ENCODE measurements at regions not wholly inside any gene's neighbourhood (a gene's known extent, or its start where the extent isn't known, plus 50 kb on each side); places are given as distances from the start of the nearest gene placed in this dataset.

DNA sequence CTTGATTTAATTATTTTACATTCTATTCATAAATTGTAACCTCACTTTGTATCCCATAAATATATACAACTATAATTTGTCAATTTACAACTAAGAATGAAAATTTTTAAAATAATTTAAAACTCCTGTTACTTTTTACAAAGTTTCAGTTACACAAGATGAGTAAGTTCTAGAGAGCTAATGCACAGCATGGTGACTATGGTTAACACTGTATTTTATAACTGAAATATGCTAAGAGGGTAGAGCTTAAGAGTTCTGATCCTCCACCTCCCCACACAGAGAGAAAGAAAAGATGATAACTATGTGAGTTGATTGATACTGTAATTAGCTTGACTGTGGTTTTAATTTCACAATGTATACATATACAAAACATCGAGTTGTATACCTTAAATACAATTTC, 412.5 kb upstream of the DDI1 start:
- DNase-seq (ENCODE audit: low read depth in 1 of 2, low spot score in 1 of 2) = no peak

GRCh38 chr11:103624708-103625623, 411.5 kb upstream of the DDI1 start:
- no peak for DNase-seq (ENCODE audit: low read depth in 1 of 2, low spot score in 1 of 2)

- DNase-seq (ENCODE audit: low read depth in 1 of 2, low spot score in 1 of 2) = no peak
Observed at GRCh38 chr11:103625624-103625965, 410.8 kb upstream of the DDI1 start.

DNA sequence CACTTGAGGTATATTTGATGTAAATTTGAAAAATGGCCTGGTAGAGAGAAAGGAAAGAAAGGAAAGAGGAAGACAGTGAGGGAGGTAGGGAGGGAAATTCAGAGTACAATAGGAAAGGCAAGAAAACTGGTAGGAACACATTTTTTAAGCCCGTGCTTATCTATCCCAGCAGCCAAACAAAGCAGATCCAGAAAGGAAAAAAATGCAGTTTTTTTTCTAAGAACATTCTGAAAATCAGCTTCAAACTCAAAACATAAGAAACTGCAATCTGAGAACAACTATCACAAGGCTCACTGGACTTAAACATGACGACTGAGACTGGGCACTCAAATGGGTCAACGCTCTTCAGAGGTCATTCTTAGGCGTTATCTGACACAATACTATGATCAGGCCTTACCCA, 408.3 kb upstream of the DDI1 start:
- DNase-seq (ENCODE audit: low read depth in 1 of 2, low spot score in 1 of 2) = no peak

- DNase-seq (ENCODE audit: low read depth in 1 of 2, low spot score in 1 of 2) = no peak
Observed at GRCh38 chr11:103631841-103632240, 404.6 kb upstream of the DDI1 start.

DNA sequence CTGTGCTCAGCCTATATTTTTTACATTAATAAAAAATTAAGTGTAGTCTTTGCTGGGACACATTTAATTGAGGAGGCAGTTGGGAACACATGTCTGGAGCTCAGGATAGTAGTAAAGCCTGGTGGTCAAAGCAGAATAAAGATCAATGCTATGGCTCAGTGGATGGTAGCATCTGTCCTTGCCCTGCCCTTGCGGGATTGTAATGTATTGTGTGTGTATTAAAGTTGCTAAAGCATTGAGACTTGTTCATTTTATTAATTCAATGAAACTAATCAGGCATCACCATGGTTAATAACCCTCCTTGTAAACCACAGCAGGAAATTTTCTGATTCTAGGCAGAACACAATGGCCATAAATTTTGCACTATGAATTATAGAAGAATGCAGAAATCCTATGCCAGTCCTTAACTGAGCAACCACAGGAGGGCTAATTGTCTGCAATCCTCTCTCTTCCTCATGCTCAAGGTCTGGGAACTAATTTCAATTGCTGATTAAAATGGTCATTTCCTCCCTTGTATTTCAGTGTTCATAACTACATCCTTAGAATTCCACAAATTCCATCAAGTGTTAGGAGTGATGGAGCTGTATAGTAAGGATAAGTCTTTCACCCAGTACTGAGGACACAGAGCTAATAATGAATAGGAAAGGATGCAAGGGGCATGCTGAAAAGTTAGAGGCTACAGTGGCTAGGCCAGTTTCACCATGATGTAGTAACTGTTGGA, 403.2 kb upstream of the DDI1 start:
- DNase-seq (ENCODE audit: low read depth in 1 of 2, low spot score in 1 of 2) = no peak

GRCh38 chr11:103633819-103634590, 402.4 kb upstream of the DDI1 start:
- DNase-seq (ENCODE audit: low read depth in 1 of 2, low spot score in 1 of 2) = no peak

GRCh38 chr11:103636232-103636631, 400.2 kb upstream of the DDI1 start:
- no peak for DNase-seq (ENCODE audit: low read depth in 1 of 2, low spot score in 1 of 2)

- no peak for DNase-seq (ENCODE audit: low read depth in 1 of 2, low spot score in 1 of 2)
Observed at GRCh38 chr11:103637295-103637694, 399.1 kb upstream of the DDI1 start.

DNA sequence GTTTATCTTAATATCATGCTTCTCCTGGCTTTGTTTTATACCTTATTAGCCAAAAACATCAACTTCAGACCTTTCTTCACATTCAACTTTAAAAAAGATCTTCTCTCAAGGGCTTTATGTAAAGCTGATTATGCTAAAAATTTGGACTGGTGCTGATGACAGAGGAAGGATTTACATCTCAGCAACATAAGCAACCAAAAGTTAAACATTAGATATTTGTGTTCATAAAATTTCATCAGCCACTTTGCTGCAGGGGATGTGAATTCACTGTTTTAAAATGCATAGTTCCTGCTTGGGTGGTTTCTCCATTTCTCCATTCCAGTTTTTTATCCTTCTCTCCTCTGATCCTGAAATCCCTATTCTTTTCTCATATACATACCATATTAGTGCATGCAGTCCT, 398.6 kb upstream of the DDI1 start:
- no peak for DNase-seq (ENCODE audit: low read depth in 1 of 2, low spot score in 1 of 2)

- no peak for DNase-seq (ENCODE audit: low read depth in 1 of 2, low spot score in 1 of 2)
Observed at GRCh38 chr11:103644676-103645075, 391.8 kb upstream of the DDI1 start.

GRCh38 chr11:103648054-103648453, 388.4 kb upstream of the DDI1 start:
- no peak for DNase-seq (ENCODE audit: low read depth in 1 of 2, low spot score in 1 of 2)

- no peak for DNase-seq (ENCODE audit: low read depth in 1 of 2, low spot score in 1 of 2)
Observed at GRCh38 chr11:103648670-103649400, 387.6 kb upstream of the DDI1 start.

DNA sequence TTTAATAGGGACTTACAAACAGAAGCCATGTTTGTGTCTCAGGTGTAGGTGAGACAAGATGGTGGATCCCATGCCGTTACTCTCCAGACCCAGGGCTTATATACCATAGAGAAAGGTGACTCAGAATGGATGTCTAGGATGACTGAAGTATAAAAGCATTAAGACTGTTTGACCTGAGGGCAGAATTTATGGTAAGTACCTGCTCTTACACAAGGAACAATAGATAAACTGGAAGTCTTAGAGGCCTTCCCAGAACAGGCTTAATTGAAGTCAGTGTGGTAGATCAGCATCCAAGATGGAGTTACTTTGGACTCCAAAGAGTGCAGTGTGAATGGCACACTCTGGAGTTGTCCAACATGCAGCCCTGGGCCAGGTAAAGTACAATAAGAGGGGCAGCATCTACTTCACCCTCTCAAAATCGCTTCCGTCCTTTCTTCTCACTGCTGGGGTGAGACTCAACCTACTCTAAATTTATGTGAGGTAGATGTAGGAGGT, 387.0 kb upstream of the DDI1 start:
- DNase-seq (ENCODE audit: low read depth in 1 of 2, low spot score in 1 of 2) = no peak

GRCh38 chr11:103650330-103650729, 386.1 kb upstream of the DDI1 start:
- no peak for DNase-seq (ENCODE audit: low read depth in 1 of 2, low spot score in 1 of 2)

DNA sequence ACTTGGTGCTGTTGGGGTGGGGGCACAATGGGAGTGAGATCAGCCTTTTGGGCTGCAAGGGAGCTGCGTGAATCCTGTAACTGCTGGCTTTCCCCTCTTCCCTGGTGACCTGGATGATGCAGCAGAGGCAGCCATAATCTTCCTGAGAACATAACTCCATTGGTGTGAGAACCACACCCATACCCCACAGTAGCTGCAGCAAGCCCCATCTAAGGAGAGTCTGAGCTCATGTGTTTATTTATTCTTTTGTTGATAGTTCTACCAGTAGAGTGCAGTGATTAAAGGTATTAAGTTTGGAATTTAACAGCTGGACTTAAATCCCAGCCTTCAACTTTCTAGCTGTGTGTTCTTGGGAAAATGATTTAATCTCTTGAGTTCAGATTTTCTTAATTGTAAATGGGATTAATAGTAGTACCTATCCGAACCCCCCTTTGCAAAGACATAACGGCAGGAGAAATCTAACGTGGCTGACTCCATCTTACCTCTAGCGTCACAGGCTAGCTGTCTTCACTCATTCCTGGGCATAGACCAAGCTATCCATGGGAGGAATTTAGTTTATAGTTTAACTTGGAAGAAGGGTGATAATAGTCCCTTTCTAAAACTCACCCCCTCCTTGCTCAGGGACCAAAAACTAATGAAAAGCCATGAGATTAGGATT, 385.0 kb upstream of the DDI1 start:
- no peak for DNase-seq (ENCODE audit: low read depth in 1 of 2, low spot score in 1 of 2)

DNA sequence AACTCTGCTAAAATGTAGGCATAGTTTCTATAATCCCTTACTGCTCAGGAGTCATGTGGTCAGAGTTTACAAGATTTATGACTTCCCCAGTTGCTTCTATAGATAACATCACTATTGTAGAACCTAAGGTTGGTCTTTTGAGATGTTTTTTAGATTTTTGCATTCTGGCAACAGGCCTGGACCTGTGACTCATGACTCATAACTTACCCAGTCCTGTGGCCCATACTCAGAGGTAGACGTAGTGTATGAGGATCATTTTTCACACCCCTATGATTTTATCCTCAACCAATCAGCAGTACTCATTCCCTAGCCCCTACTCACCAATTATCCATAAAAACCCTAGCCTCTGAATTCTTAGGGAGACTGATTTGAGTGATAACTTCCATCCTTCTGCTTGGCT, 384.4 kb upstream of the DDI1 start:
- no peak for DNase-seq (ENCODE audit: low read depth in 1 of 2, low spot score in 1 of 2)

- no peak for DNase-seq (ENCODE audit: low read depth in 1 of 2, low spot score in 1 of 2)
Observed at GRCh38 chr11:103656382-103656781, 380.1 kb upstream of the DDI1 start.

GRCh38 chr11:103659206-103659618, 377.2 kb upstream of the DDI1 start:
- DNase-seq (ENCODE audit: low read depth in 1 of 2, low spot score in 1 of 2) = no peak

- no peak for DNase-seq (ENCODE audit: low read depth in 1 of 2, low spot score in 1 of 2)
Observed at GRCh38 chr11:103659743-103660142, 376.7 kb upstream of the DDI1 start.

All from activated T-helper 1 cell treated with anti-CD3 and anti-CD28 coated beads, Interleukin-2, amount 50 U/mL, for 16 hours (primary cell).